ENCODE measurements at regions not wholly inside any gene's neighbourhood (a gene's known extent, or its start where the extent isn't known, plus 50 kb on each side); places are given as distances from the start of the nearest gene placed in this dataset.

- no peak for DNase-seq
- H3K9me3 Mint-ChIP-seq = no peaks in the 10 kb centered on the region
- H3K4me3 Mint-ChIP-seq = no peak overlapping the region
- Histone ChIP-seq H3K9me3 (ENCODE audit: control insufficient read depth in 1 of 2, insufficient read depth in 1 of 2, low read length in 2 of 2) (no peaks in the 10 kb centered on the region), H3K27me3 (ENCODE audit: control insufficient read depth in 1 of 2, insufficient read depth in 2 of 2, low read length in 2 of 2) (no peaks in the 10 kb centered on the region), H3K4me3 (ENCODE audit: low read length) (no peak overlapping the region), H3K4me1 (ENCODE audit: insufficient read depth, low read length) (no peaks in the 10 kb centered on the region), H3K36me3 (ENCODE audit: insufficient read depth, low read length) (no peaks in the 10 kb centered on the region), H3K27ac (ENCODE audit: low read depth in 1 of 2, low read length in 2 of 2) (no peak overlapping the region)
- H3K36me3 Mint-ChIP-seq (ENCODE audit: low read depth) = no peaks in the 10 kb centered on the region
- H3K27ac Mint-ChIP-seq = no peak overlapping the region
- intact Hi-C loops (cut with DNase I, micrococcal nuclease) = no loop called here
- CTCF ChIA-PET = no interaction called here
- no peak for ATAC-seq (ENCODE audit: poor library complexity)
- POLR2A ChIA-PET = no interaction called here
- H3K27me3 Mint-ChIP-seq = no peaks in the 10 kb centered on the region
- no peaks in the 10 kb centered on the region for H3K4me1 Mint-ChIP-seq (ENCODE audit: low read depth)
- TF ChIP-seq, protein P1, sequence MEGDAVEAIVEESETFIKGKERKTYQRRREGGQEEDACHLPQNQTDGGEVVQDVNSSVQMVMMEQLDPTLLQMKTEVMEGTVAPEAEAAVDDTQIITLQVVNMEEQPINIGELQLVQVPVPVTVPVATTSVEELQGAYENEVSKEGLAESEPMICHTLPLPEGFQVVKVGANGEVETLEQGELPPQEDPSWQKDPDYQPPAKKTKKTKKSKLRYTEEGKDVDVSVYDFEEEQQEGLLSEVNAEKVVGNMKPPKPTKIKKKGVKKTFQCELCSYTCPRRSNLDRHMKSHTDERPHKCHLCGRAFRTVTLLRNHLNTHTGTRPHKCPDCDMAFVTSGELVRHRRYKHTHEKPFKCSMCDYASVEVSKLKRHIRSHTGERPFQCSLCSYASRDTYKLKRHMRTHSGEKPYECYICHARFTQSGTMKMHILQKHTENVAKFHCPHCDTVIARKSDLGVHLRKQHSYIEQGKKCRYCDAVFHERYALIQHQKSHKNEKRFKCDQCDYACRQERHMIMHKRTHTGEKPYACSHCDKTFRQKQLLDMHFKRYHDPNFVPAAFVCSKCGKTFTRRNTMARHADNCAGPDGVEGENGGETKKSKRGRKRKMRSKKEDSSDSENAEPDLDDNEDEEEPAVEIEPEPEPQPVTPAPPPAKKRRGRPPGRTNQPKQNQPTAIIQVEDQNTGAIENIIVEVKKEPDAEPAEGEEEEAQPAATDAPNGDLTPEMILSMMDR (IDR thresholded peaks at IDR 0.05) = no peak
Measured at GRCh38 chr7:86949779-86950260, 109.6 kb downstream of the ELAPOR2 start.

DNA sequence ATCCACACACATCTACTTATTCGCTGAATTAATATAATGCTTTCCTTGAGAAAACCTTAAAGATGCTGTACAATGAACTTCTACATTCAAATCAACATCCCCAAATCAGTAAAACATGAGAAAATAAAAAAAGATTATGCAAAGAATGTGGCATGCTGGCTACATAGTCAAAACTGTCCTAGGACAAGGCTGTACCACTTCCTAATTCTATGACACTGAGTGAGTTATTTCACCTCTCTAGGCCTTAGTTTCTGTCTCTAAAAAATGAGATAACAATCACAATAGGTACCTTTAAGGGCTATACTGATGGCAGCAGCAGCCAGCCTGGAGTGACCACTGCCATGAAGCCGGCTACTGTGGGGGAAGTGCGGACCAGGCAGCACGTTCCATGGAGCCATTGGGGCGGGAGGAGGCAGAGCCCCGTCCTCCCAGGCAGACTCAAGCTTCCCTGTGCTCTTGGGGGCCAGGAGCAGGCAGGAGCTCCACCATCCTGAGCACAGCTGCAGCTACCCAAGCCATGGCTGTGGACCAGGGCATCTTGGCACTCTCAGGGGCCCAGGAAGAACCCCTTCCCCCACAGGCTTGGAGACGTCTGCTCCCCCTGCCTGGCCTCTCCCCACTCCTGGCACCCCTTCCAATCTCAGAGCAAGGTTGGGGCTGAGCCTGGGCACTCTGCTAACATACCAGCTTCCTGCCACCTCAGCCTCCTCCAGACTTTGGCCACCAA lies 110.2 kb downstream of the ELAPOR2 start:
- no peaks in the 10 kb centered on the region for H3K27me3 Mint-ChIP-seq
- no peaks in the 10 kb centered on the region for H3K9me3 Mint-ChIP-seq

GRCh38 chr7:86947929-86948328 lies 111.5 kb downstream of the ELAPOR2 start:
- no peak overlapping the region for H3K27ac ChIP-seq (ENCODE audit: low read depth in 1 of 2, low read length in 2 of 2)
- ChIA-PET CTCF (interaction anchor here (1.0 to 1.1 kb wide), 2 partner anchors 9 to 43 kb away, joined by 3 read pairs; no protein-coding TSS in a partner anchor), POLR2A (no interaction called here)
- H3K27ac Mint-ChIP-seq = no peak overlapping the region
- no peak for DNase-seq
- H3K4me1 Mint-ChIP-seq (ENCODE audit: low read depth) = no peaks in the 10 kb centered on the region
- no peaks in the 10 kb centered on the region for H3K9me3 ChIP-seq (ENCODE audit: control insufficient read depth in 1 of 2, insufficient read depth in 1 of 2, low read length in 2 of 2)
- no peaks in the 10 kb centered on the region for H3K36me3 Mint-ChIP-seq (ENCODE audit: low read depth)
- ATAC-seq (ENCODE audit: poor library complexity) = no peak
- no peaks in the 10 kb centered on the region for H3K9me3 Mint-ChIP-seq
- H3K4me3 ChIP-seq (ENCODE audit: low read length) = no peak overlapping the region
- no peaks in the 10 kb centered on the region for H3K36me3 ChIP-seq (ENCODE audit: insufficient read depth, low read length)
- intact Hi-C loops (cut with DNase I, micrococcal nuclease) = no loop called here
- H3K4me3 Mint-ChIP-seq = no peak overlapping the region
- no peaks in the 10 kb centered on the region for H3K4me1 ChIP-seq (ENCODE audit: insufficient read depth, low read length)
- TF ChIP-seq, protein P1 (IDR thresholded peaks at IDR 0.05) = no peak
- no peaks in the 10 kb centered on the region for H3K27me3 ChIP-seq (ENCODE audit: control insufficient read depth in 1 of 2, insufficient read depth in 2 of 2, low read length in 2 of 2)
- no peaks in the 10 kb centered on the region for H3K27me3 Mint-ChIP-seq

More for the DNA sequence above, 110.2 kb downstream of the ELAPOR2 start:
- no peak overlapping the region for H3K27ac ChIP-seq (ENCODE audit: low read depth in 1 of 2, low read length in 2 of 2)
- DNase-seq (no peak), ATAC-seq (ENCODE audit: poor library complexity) (no peak)
- POLR2A ChIA-PET = no interaction called here
- intact Hi-C loops (cut with DNase I, micrococcal nuclease) = no loop called here
- Mint-ChIP-seq H3K36me3 (ENCODE audit: low read depth) (no peaks in the 10 kb centered on the region), H3K4me1 (ENCODE audit: low read depth) (no peaks in the 10 kb centered on the region), H3K27ac (no peak overlapping the region), H3K4me3 (no peak overlapping the region)
- no peaks in the 10 kb centered on the region for H3K36me3 ChIP-seq (ENCODE audit: insufficient read depth, low read length)
- no peaks in the 10 kb centered on the region for H3K27me3 ChIP-seq (ENCODE audit: control insufficient read depth in 1 of 2, insufficient read depth in 2 of 2, low read length in 2 of 2)
- no peak overlapping the region for H3K4me3 ChIP-seq (ENCODE audit: low read length)
- TF ChIP-seq, protein P1 (IDR thresholded peaks at IDR 0.05) = no peak
- no peaks in the 10 kb centered on the region for H3K4me1 ChIP-seq (ENCODE audit: insufficient read depth, low read length)
- CTCF ChIA-PET = no interaction called here
- H3K9me3 ChIP-seq (ENCODE audit: control insufficient read depth in 1 of 2, insufficient read depth in 1 of 2, low read length in 2 of 2) = no peaks in the 10 kb centered on the region
